Ecto neural progenitor cell (in vitro differentiated cells): ENCODE measurements at regions not wholly inside any gene's neighbourhood (a gene's known extent, or its start where the extent isn't known, plus 50 kb on each side); places are given as distances from the start of the nearest gene placed in this dataset.
"Not testable (repeated sequence)": the region's sequence is repeated elsewhere in the genome, so short reads cannot be mapped to it uniquely, and the experiment has no call there.

Experiments
- DNase-seq: peaks from one replicate; pipeline ENCODE4 v3.0.0-alpha.2; 2018; ENCODE audit warnings: low spot score

- no peak for DNase-seq
Observed at GRCh38 chr7:27412164-27412563, 169.6 kb downstream of the EVX1 start.

- no peak for DNase-seq
Observed at GRCh38 chr7:27418541-27418940, 175.9 kb downstream of the EVX1 start.

- DNase-seq = no peak
Observed at GRCh38 chr7:27419581-27420177, 177.1 kb downstream of the EVX1 start.

GRCh38 chr7:27420702-27421101 lies 178.1 kb downstream of the EVX1 start:
- no peak for DNase-seq

- DNase-seq = no peak
Observed at GRCh38 chr7:27423290-27423689, 180.7 kb downstream of the EVX1 start.

- no peak for DNase-seq
Observed at GRCh38 chr7:27423821-27424220, 181.2 kb downstream of the EVX1 start.

GRCh38 chr7:27424231-27424630 lies 181.6 kb downstream of the EVX1 start:
- no peak for DNase-seq

- no peak for DNase-seq
Observed at GRCh38 chr7:27424749-27425148, 182.1 kb downstream of the EVX1 start.

- DNase-seq = no peak
Observed at GRCh38 chr7:27427416-27427815, 184.8 kb downstream of the EVX1 start.

- DNase-seq = no peak
Observed at GRCh38 chr7:27430105-27430504, 187.5 kb downstream of the EVX1 start.

GRCh38 chr7:27431465-27431864 lies 188.9 kb downstream of the EVX1 start:
- DNase-seq = no peak

GRCh38 chr7:27433581-27433980 lies 191.0 kb downstream of the EVX1 start:
- DNase-seq = no peak

- no peak for DNase-seq
Observed at GRCh38 chr7:27434756-27435400, 192.3 kb downstream of the EVX1 start.

- DNase-seq = no peak
Observed at GRCh38 chr7:27435461-27435860, 192.9 kb downstream of the EVX1 start.

GRCh38 chr7:27438881-27439589 lies 196.4 kb downstream of the EVX1 start:
- DNase-seq = no peak

GRCh38 chr7:27442455-27442854 lies 199.9 kb downstream of the EVX1 start:
- no peak for DNase-seq

- DNase-seq = peak; percentile 59
Observed at GRCh38 chr7:27449046-27449445, 206.4 kb downstream of the EVX1 start.

- no peak for DNase-seq
Observed at GRCh38 chr7:27453702-27454405, 208.8 kb downstream of the HIBADH start.

GRCh38 chr7:27457120-27457519 lies 205.6 kb downstream of the HIBADH start:
- not testable (repeated sequence) for DNase-seq

GRCh38 chr7:27457603-27458565 lies 204.8 kb downstream of the HIBADH start:
- not testable (repeated sequence) for DNase-seq

- DNase-seq = no peak
Observed at GRCh38 chr7:27459021-27459730, 203.5 kb downstream of the HIBADH start.
